ENCODE measurements at regions not wholly inside any gene's neighbourhood (a gene's known extent, or its start where the extent isn't known, plus 50 kb on each side); places are given as distances from the start of the nearest gene placed in this dataset.
"Not testable (repeated sequence)": the region's sequence is repeated elsewhere in the genome, so short reads cannot be mapped to it uniquely, and the experiment has no call there.

DNA sequence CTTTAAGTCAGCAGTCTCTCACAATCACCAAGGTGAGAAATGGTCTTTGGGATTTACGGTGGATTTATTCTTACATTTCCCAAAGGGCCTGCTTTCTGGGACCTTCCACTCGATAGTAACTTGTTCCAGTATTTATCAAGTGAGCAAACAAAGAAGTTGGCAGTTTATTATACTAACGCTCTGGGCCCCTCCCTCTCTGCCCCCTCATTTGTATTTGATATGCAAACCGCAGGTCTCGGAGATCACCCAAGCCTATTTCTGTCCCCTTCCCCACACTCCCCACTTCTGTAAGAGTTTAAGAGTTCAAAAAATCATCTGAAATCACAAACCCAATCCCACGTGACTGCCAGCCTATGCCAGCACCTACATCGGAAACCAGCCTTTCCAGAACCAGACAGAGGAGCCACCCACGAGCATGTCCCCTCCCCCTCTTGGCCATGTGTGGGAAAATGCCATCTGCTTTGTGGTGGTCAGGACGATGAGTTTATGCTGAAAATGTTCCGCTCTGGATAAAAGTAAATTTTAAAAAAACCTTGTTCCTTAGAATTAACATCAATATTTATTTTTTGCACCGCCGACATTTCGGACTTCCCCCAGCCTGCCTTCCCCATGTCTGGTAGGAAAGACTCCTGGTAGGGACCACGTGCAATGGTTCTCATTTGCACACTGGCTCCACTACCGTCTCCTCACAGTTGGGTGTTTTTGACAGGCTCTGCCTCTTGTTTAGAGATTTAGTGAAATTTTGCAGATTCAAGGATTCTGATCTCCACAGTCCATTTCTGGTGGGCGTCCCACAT lies 281.0 kb downstream of the TFAP2C start:
- DNase-seq (ENCODE audit: low read depth), result no peak
- H3K4me3 ChIP-seq (ENCODE audit: low read depth, low read length), result no peak overlapping the region
- TF ChIP-seq, protein P1, sequence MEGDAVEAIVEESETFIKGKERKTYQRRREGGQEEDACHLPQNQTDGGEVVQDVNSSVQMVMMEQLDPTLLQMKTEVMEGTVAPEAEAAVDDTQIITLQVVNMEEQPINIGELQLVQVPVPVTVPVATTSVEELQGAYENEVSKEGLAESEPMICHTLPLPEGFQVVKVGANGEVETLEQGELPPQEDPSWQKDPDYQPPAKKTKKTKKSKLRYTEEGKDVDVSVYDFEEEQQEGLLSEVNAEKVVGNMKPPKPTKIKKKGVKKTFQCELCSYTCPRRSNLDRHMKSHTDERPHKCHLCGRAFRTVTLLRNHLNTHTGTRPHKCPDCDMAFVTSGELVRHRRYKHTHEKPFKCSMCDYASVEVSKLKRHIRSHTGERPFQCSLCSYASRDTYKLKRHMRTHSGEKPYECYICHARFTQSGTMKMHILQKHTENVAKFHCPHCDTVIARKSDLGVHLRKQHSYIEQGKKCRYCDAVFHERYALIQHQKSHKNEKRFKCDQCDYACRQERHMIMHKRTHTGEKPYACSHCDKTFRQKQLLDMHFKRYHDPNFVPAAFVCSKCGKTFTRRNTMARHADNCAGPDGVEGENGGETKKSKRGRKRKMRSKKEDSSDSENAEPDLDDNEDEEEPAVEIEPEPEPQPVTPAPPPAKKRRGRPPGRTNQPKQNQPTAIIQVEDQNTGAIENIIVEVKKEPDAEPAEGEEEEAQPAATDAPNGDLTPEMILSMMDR (IDR thresholded peaks at IDR 0.05; ENCODE audit: insufficient read depth, low read depth, low read length, missing control alignments), result no peak

- no peak for DNase-seq (ENCODE audit: low read depth)
- H3K4me3 ChIP-seq (ENCODE audit: low read depth, low read length), result no peak overlapping the region
- TF ChIP-seq, protein P1 (IDR thresholded peaks at IDR 0.05; ENCODE audit: insufficient read depth, low read depth, low read length, missing control alignments), result no peak
Observed at GRCh38 chr20:56911946-56912345, 282.8 kb downstream of the TFAP2C start.

DNA sequence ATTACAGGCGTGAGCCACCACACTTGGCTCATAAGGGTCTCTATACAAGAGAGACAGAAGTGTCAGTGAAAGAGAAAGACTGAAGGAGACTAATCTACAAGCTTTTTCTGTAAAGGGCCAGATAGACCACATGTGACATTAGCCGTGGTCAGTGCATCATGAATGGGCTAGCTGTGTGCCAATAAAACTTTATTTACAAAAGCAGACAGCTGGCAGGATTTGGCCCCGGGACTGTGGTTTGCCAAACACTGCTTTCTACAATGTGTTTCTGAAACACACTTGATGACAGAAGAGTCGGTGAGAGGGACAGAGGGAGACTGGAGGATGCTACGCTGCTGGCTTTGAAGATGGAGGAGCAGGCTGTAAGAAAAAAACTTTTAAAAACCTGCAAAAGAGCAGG lies 285.4 kb downstream of the TFAP2C start:
- TF ChIP-seq, protein P1 (IDR thresholded peaks at IDR 0.05; ENCODE audit: insufficient read depth, low read depth, low read length, missing control alignments), result no peak
- H3K4me3 ChIP-seq (ENCODE audit: low read depth, low read length), result no peak overlapping the region
- DNase-seq (ENCODE audit: low read depth), result no peak

- DNase-seq (ENCODE audit: low read depth), result no peak
- no peak overlapping the region for H3K4me3 ChIP-seq (ENCODE audit: low read depth, low read length)
- TF ChIP-seq, protein P1 (IDR thresholded peaks at IDR 0.05; ENCODE audit: insufficient read depth, low read depth, low read length, missing control alignments), result no peak
Observed at GRCh38 chr20:56916345-56916622, 287.2 kb downstream of the TFAP2C start.

- DNase-seq (ENCODE audit: low read depth); H3K4me3 ChIP-seq (ENCODE audit: low read depth, low read length): not testable (repeated sequence)
Observed at GRCh38 chr20:56920041-56920440, 290.9 kb downstream of the TFAP2C start.

- no peak overlapping the region for H3K4me3 ChIP-seq (ENCODE audit: low read depth, low read length)
- TF ChIP-seq, protein P1 (IDR thresholded peaks at IDR 0.05; ENCODE audit: insufficient read depth, low read depth, low read length, missing control alignments), result no peak
- DNase-seq (ENCODE audit: low read depth), result no peak
Observed at GRCh38 chr20:56922497-56922896, 293.4 kb downstream of the TFAP2C start.

DNA sequence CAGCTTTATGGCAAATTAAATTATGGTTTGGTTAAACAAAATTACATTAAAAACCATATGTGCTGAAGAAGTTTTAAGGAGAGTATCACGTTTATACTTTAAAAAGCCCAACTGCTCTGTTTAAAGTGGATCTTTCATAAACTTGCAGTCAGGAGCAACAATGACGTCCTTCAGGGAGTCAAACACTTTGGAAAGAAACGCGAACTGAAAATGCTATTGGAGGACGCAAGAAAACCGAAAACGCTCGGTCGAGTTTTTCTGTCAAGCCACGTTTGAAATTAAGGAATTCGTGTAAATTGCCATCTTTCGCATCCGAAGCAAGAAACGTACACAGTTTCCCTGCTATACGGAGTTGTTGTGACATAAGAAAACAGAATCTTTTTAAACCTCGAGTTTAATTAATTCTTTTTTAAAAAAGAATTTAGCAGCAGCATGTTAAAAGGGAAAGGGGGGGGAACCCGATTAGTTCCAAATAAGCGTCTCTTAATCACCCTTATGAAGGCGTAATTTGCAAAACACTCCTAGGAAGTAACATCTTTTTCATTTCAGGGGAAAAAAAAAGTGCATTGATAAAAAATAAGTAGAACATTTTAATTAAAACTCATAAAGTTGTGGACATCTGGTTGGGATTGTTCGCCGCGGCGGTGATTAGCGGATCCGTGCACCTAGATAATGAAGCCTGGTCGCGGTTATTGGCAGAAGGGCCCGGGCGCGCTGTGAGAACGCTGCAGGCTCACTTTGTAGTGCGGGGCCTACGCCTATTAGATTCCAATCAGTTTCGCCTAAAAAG lies 295.4 kb downstream of the TFAP2C start:
- DNase-seq (ENCODE audit: low read depth), result no peak
- no peak overlapping the region for H3K4me3 ChIP-seq (ENCODE audit: low read depth, low read length)
- TF ChIP-seq, protein P1 (IDR thresholded peaks at IDR 0.05; ENCODE audit: insufficient read depth, low read depth, low read length, missing control alignments), result no peak
